ENCODE measurements at regions not wholly inside any gene's neighbourhood (a gene's known extent, or its start where the extent isn't known, plus 50 kb on each side); places are given as distances from the start of the nearest gene placed in this dataset.

DNA sequence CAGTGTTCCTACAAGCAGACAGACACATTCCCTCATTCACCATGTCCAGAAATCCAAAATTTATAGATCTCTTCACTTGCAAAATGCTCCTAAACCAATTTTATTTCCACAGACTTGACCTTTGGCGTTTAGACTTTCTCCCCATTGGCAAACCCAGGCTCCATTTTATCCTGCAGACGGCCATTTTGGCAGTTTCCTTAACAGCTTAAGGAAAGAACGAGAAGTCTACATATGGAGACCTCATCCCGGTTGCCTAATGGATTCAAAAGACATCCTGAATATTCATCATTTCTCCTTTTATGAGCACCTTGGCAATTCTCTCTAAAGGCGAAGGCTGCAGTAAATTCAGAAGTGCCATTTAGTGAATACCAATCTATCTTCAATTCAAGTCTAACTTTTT, 132.9 kb downstream of the HLX start:
- DNase-seq (ENCODE audit: low read depth), result no peak
- H3K4me3 ChIP-seq (ENCODE audit: low read depth, low read length), result no peak overlapping the region
- TF ChIP-seq, protein P1, sequence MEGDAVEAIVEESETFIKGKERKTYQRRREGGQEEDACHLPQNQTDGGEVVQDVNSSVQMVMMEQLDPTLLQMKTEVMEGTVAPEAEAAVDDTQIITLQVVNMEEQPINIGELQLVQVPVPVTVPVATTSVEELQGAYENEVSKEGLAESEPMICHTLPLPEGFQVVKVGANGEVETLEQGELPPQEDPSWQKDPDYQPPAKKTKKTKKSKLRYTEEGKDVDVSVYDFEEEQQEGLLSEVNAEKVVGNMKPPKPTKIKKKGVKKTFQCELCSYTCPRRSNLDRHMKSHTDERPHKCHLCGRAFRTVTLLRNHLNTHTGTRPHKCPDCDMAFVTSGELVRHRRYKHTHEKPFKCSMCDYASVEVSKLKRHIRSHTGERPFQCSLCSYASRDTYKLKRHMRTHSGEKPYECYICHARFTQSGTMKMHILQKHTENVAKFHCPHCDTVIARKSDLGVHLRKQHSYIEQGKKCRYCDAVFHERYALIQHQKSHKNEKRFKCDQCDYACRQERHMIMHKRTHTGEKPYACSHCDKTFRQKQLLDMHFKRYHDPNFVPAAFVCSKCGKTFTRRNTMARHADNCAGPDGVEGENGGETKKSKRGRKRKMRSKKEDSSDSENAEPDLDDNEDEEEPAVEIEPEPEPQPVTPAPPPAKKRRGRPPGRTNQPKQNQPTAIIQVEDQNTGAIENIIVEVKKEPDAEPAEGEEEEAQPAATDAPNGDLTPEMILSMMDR (IDR thresholded peaks at IDR 0.05; ENCODE audit: low read depth, low read length, missing control alignments), result no peak

DNA sequence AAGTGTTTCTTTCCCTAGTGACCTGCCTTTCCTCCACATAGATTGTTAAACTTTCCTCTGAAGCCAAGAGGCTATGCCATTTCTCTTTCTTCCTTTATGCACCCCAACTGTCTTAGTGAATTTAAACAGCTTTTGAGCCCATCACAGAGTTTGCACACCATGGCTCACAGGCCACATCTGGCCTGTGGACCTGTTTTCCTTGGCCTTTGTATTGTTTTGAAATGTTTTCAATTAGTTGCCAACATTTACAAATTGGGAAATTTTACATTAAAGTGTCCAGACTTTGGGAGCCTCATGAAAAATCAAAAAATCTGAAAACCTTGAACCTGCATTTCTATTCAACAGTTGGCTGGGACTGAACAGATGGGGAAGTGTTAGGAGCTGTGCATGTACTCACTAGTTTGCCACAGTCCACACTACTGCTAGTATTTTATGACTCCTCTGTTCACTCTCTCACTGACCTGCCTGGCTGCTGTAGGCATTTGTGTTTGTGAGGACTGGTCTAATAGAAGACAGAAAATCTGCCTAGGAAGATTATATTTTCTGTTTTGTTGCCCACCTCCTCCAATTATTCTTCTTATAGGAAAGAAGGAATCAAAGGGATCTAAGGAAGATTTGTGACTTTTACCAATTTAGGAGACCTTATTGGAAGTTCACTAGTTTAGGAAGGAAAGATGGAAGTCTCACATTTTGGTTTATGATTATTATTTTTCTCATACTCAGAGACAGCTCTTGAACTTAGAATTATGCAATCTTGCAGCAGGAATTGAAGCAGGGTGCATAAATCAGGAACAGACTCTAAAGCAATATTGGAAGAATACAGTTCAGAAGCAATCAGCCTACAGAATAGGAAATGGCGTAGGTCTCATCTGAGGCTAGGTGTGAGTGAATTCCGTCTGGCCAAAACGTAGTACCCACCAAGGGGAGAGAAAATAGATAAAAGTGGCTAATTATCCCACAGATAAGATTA, 134.7 kb downstream of the HLX start:
- DNase-seq (ENCODE audit: low read depth), result no peak
- TF ChIP-seq, protein P1 (IDR thresholded peaks at IDR 0.05; ENCODE audit: low read depth, low read length, missing control alignments), result no peak
- no peak overlapping the region for H3K4me3 ChIP-seq (ENCODE audit: low read depth, low read length)

DNA sequence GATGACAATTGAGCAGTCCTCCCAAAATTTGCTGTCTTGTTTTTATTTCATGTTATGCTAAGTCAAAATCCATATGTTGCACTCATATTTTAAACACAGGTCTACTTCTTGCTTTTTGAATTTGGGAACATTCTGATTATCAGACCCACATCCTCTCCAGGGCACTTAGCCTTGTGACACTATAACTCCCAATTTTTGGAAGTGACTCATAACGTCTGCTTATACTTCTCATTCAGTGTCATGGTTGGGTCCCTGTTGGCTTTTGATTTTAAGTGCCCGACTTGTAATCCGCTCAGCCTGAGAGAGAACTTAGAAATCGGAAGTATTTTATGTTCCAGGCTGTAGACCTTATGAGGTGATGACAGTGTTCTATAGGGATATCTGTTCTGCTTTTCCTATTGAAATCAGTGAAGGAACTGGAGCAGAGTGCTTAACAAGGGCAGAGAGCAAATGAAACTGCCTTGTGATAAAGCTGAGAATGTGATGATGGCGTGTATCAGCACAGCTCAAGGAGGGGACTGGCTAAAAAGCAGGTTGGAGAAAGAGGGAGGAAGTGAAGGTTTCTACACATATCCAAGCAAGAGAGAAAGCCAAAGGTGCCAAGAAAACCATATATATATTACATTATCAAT, 136.0 kb downstream of the HLX start:
- no peak overlapping the region for H3K4me3 ChIP-seq (ENCODE audit: low read depth, low read length)
- DNase-seq (ENCODE audit: low read depth), result no peak
- TF ChIP-seq, protein P1 (IDR thresholded peaks at IDR 0.05; ENCODE audit: low read depth, low read length, missing control alignments), result no peak

DNA sequence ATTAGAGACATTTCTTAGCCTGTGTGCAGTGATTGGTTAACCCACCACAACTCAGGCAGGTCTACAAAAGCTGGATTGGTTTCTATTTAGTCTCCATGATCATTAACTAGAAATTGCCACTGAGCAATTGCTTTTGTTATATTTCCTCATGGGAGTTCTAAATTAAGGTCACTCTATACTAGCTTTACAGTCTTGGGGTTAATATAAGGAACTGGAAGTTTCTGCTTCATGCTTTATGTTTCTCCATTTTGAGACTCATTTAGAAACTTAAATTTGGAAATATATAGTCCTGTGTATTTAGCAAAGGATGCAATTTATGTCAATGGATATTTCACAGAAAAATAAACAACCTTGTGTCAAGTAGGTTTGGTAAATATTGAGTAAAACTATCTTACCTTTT, 137.5 kb downstream of the HLX start:
- TF ChIP-seq, protein P1 (IDR thresholded peaks at IDR 0.05; ENCODE audit: low read depth, low read length, missing control alignments), result no peak
- no peak for DNase-seq (ENCODE audit: low read depth)
- no peak overlapping the region for H3K4me3 ChIP-seq (ENCODE audit: low read depth, low read length)

GRCh38 chr1:221018414-221018813, 139.2 kb downstream of the HLX start:
- no peak for DNase-seq (ENCODE audit: low read depth)
- no peak overlapping the region for H3K4me3 ChIP-seq (ENCODE audit: low read depth, low read length)
- TF ChIP-seq, protein P1 (IDR thresholded peaks at IDR 0.05; ENCODE audit: low read depth, low read length, missing control alignments), result no peak

DNA sequence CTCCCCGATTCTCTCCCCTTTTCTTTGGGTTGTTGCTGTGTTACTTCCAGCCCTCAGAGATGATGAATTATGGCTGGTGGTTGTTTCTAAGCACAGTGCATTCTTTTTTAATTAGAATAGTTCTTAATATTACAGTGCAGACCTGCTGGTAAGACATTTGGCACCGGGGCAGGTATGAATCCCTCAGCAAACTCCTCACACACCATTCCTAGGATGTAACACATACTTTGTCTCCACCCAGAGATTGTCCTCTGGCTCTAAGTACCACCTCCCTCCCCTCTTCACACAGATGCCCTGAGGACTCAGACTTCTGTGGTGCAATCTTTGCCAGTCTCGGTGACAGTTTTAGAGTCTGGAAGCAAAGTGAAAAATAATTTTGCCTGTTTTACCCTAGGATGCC, 143.1 kb downstream of the HLX start:
- no peak overlapping the region for H3K4me3 ChIP-seq (ENCODE audit: low read depth, low read length)
- no peak for DNase-seq (ENCODE audit: low read depth)
- TF ChIP-seq, protein P1 (IDR thresholded peaks at IDR 0.05; ENCODE audit: low read depth, low read length, missing control alignments), result no peak
